HCT116 (cell line): ENCODE measurements at regions not wholly inside any gene's neighbourhood (a gene's known extent, or its start where the extent isn't known, plus 50 kb on each side); places are given as distances from the start of the nearest gene placed in this dataset.

Experiments used
- ATAC-seq: fragments of 200-7000 bp; cut with Tn5 transposase; 2 replicates; pipeline ENCODE4 v1.9.1; 2020; ENCODE audit warnings: mild to moderate bottlenecking, moderate library complexity
- BruUV-seq: library from RNA; stranded (reverse); fragments of 400-500 nt; replicated peaks from 2 replicates; lab custom pipeline; 2021; lab: Mats Ljungman, UMichigan
- CTCF ChIA-PET: fragments of 300-600 bp; sonication (Branson Sonifier 250); formaldehyde crosslinking; loops from one replicate; lab custom pipeline; 2021; ENCODE audit warnings: antibody characterized with exemption; lab: Charles Lee
- POLR2A ChIA-PET: fragments of 300-600, 350-600 bp; sonication (Branson Sonifier 250); formaldehyde crosslinking; loops from one replicate; lab custom pipeline; 2021; ENCODE audit warnings: antibody characterized with exemption; lab: Charles Lee
- RAD21 ChIA-PET, 2 experiments: fragments of 300-600 bp; sonication (Branson Sonifier 250); formaldehyde crosslinking; loops; one replicate each; lab custom pipeline; 2023; ENCODE audit warnings: low total read pairs in 2 of 2; ENCODE audit not compliant: uncharacterized antibody in 2 of 2, unreplicated experiment in 2 of 2, low non-redundant PET in 1 of 2; lab: Charles Lee
- DNase-seq: peaks from one replicate; pipeline ENCODE4 v3.0.0-alpha.2; 2010; ENCODE audit warnings: low read depth, low spot score
- H2AFZ ChIP-seq: fragments of 200-600 bp; shearing (Covaris generic), sonication (generic); 2 replicates; pipeline ENCODE4 v1.6.1; 2017; ENCODE audit warnings: low read depth, mixed run types, mixed read lengths, antibody characterized with exemption, low read length; ENCODE audit not compliant: poor library complexity, severe bottlenecking
- H3K27ac ChIP-seq: 2 replicates; pipeline ENCODE4 v1.5.1; 2012; ENCODE audit warnings: low read depth, low read length
- H3K27me3 ChIP-seq: fragments of 200-600 bp; sonication (generic); 2 replicates; pipeline ENCODE4 v1.6.1; 2016; ENCODE audit warnings: mixed run types, low read length, mixed read lengths; ENCODE audit not compliant: insufficient read depth
- H3K36me3 ChIP-seq, 2 experiments: fragments of 200-500 bp in 1 of 2; fragments of 200-600 bp in 1 of 2; sonication (Bioruptor generic) in 1 of 2; sonication (generic) in 1 of 2; 2 replicates each; pipeline versions ENCODE4 v1.5.1 to v1.6.1; 2014 to 2016; ENCODE audit warnings: low read length in 2 of 2, inconsistent platforms in 1 of 2, mixed read lengths in 1 of 2, mixed run types in 1 of 2; ENCODE audit not compliant: insufficient read depth in 2 of 2, control insufficient read depth in 1 of 2
- H3K4me1 ChIP-seq, 2 experiments: fragments of 200-600 bp in 1 of 2; sonication (generic) in 1 of 2; 2 replicates each; pipeline versions ENCODE4 v1.5.1 to v1.6.1; 2012 to 2017; ENCODE audit warnings: low read length in 2 of 2, inconsistent platforms in 1 of 2, mild to moderate bottlenecking in 1 of 2, mixed read lengths in 1 of 2, mixed run types in 1 of 2, moderate library complexity in 1 of 2; ENCODE audit not compliant: insufficient read depth in 2 of 2, control insufficient read depth in 1 of 2
- H3K4me2 ChIP-seq: fragments of 200-600 bp; sonication (generic); 2 replicates; pipeline ENCODE4 v1.6.1; 2017; ENCODE audit warnings: mixed run types, low read length, mixed read lengths
- H3K4me3 ChIP-seq, 2 experiments: fragments of 200-600 bp in 1 of 2; sonication (generic) in 1 of 2; replicated peaks in 1 of 2; 2 replicates each; pipeline ENCODE4 v1.5.1; 2011 to 2016; ENCODE audit warnings: low read length in 2 of 2, control low read depth in 1 of 2, low read depth in 1 of 2, mild to moderate bottlenecking in 1 of 2, mixed read lengths in 1 of 2, mixed run types in 1 of 2
- H3K79me2 ChIP-seq: fragments of 200-600 bp; sonication (generic); 2 replicates; pipeline ENCODE4 v1.6.1; 2017; ENCODE audit warnings: mild to moderate bottlenecking, mixed run types, low read length, moderate library complexity, mixed read lengths; ENCODE audit not compliant: insufficient read depth
- H3K9ac ChIP-seq: fragments of 200-600 bp; sonication (generic); 2 replicates; pipeline ENCODE4 v1.6.1; 2016; ENCODE audit warnings: low read length, mixed read lengths
- H3K9me2 ChIP-seq: fragments of 200-600 bp; sonication (generic), shearing (Covaris generic); 2 replicates; pipeline ENCODE4 v1.6.1; 2017; ENCODE audit warnings: mixed run types, mild to moderate bottlenecking, moderate library complexity; ENCODE audit not compliant: insufficient read depth
- H3K9me3 ChIP-seq, 2 experiments: fragments of 200-500 bp in 1 of 2; fragments of 200-600 bp in 1 of 2; sonication (Bioruptor generic) in 1 of 2; sonication (generic) in 1 of 2; 2 replicates each; pipeline ENCODE4 v1.6.1; 2014 to 2017; ENCODE audit warnings: low read length in 2 of 2, mixed read lengths in 2 of 2, inconsistent platforms in 1 of 2, low read depth in 1 of 2, mild to moderate bottlenecking in 1 of 2, mixed run types in 1 of 2, moderate library complexity in 1 of 2; ENCODE audit not compliant: control insufficient read depth in 1 of 2, insufficient read depth in 1 of 2
- H4K20me1 ChIP-seq: fragments of 200-600 bp; sonication (generic), shearing (Covaris generic); 2 replicates; pipeline ENCODE4 v1.6.1; 2017; ENCODE audit warnings: mixed run types, mild to moderate bottlenecking, moderate library complexity; ENCODE audit not compliant: insufficient read depth
- CBX3 ChIP-seq: IDR thresholded peaks from 2 replicates; pipeline ENCODE4 v1.6.1; 2012; ENCODE audit warnings: low read depth
- CEBPB ChIP-seq: IDR thresholded peaks from 2 replicates; pipeline ENCODE4 v1.6.1; 2012; ENCODE audit warnings: low read depth
- EGR1 ChIP-seq: IDR thresholded peaks from 2 replicates; pipeline ENCODE4 v1.6.1; 2012; ENCODE audit warnings: low read depth
- ELF1 ChIP-seq: IDR thresholded peaks from 2 replicates; pipeline ENCODE4 v1.6.1; 2012; ENCODE audit warnings: low read depth, borderline replicate concordance
- JUND ChIP-seq: IDR thresholded peaks from 2 replicates; pipeline ENCODE4 v1.6.1; 2012
- RAD21 ChIP-seq: IDR thresholded peaks from 2 replicates; pipeline ENCODE4 v1.6.1; 2012; ENCODE audit warnings: low read depth, mild to moderate bottlenecking
- SRF ChIP-seq: IDR thresholded peaks from 2 replicates; pipeline ENCODE4 v1.6.1; 2012; ENCODE audit warnings: low read depth
- TCF7L2 ChIP-seq: IDR thresholded peaks from 2 replicates; pipeline ENCODE4 v1.7.0; 2011; ENCODE audit warnings: borderline replicate concordance, inconsistent platforms; ENCODE audit not compliant: insufficient read depth, insufficient read length; ENCODE audit errors: extremely low read depth
- YY1 ChIP-seq: IDR thresholded peaks from 2 replicates; pipeline ENCODE4 v1.6.1; 2011; ENCODE audit warnings: low read length, low read depth, moderate library complexity, mild to moderate bottlenecking; ENCODE audit not compliant: insufficient replicate concordance; ENCODE audit errors: extremely low read depth
- ZBTB33 ChIP-seq: IDR thresholded peaks from 2 replicates; pipeline ENCODE4 v1.6.1; 2011; ENCODE audit warnings: mild to moderate bottlenecking, low read length, moderate library complexity; ENCODE audit not compliant: insufficient replicate concordance; ENCODE audit errors: extremely low read depth
- ZFX ChIP-seq: fragments of 450-650 bp; IDR thresholded peaks from 2 replicates; pipeline ENCODE4 v1.6.1; 2017
- intact Hi-C: fragments of 100-400 bp; cut with micrococcal nuclease; formaldehyde crosslinking; loops from 2 replicates; pipeline ENCODE4 v1.10.0; 2022

- TF ChIP-seq ZBTB33 (no peak), JUND (no peak), RAD21 (no peak), YY1 (no peak), SRF (no peak), CBX3 (no peak)
These were observed 657.7 kb downstream of the TRAM1L1 start (continued) for GRCh38 chr4:116427666-116428065.

- H4K20me1 ChIP-seq = no peaks in the 10 kb centered on the region
- H3K9me3 ChIP-seq = no peaks in the 10 kb centered on the region
- H3K9ac ChIP-seq = no peak overlapping the region
- no peak overlapping the region for H2AFZ ChIP-seq
- no peaks in the 10 kb centered on the region for H3K27me3 ChIP-seq
- ChIA-PET CTCF (no interaction called here), POLR2A (no interaction called here), RAD21 (no interaction called here)
- H3K4me1 ChIP-seq = no peaks in the 10 kb centered on the region
- no TSS peak for BruUV-seq
- DNase-seq (no peak), ATAC-seq (no peak)
- TF ChIP-seq TCF7L2 = peak; percentile 43
- TF ChIP-seq ZFX = no peak
- TF ChIP-seq ELF1 = no peak
- TF ChIP-seq CEBPB = 0 out of 2 replicates have a peak, but pooled peaks have one; percentile 23
- TF ChIP-seq EGR1 = no peak
- no peak overlapping the region for H3K27ac ChIP-seq
- no peaks in the 10 kb centered on the region for H3K79me2 ChIP-seq
- no peaks in the 10 kb centered on the region for H3K36me3 ChIP-seq
- no peak overlapping the region for H3K4me3 ChIP-seq
- H3K9me2 ChIP-seq = no peaks in the 10 kb centered on the region
- intact Hi-C loops = no loop called here
- no peak overlapping the region for H3K4me2 ChIP-seq
These were observed 672.2 kb downstream of the TRAM1L1 start for GRCh38 chr4:116413222-116413621.
